B cell (primary cell): ENCODE measurements at regions not wholly inside any gene's neighbourhood (a gene's known extent, or its start where the extent isn't known, plus 50 kb on each side); places are given as distances from the start of the nearest gene placed in this dataset.

ENCODE experiments used
- CTCF ChIP-seq: fragments of 200-600 bp; IDR thresholded peaks from one replicate; pipeline ENCODE4 v1.8.0; 2022; ENCODE audit warnings: antibody characterized with exemption, mild to moderate bottlenecking
- EZH2 ChIP-seq: IDR thresholded peaks from 2 replicates; pipeline ENCODE4 v1.6.1; 2012; ENCODE audit warnings: borderline replicate concordance, low read depth, mild to moderate bottlenecking, moderate library complexity, low read length; ENCODE audit not compliant: insufficient read depth, poor library complexity, severe bottlenecking

DNA sequence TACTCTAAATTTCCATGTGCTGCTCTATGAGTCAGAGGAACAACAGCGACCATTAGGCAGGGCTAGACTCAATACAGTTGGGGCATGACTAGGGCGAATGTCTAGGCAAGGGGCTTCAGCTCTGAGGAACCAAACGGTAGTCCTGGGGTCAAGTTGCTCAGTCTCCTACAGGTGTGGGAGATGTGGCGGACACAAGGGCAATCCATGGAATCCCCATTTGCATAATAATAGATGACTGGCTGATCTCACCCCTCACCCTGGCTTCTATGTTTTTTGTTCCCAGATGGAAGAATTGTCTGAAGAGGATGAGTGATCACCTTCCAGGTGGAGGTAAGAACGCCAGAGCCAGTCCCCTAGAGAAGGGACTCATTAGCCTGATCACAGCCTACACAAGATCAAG is 1048.2 kb upstream of the MIR17HG start:
- TF ChIP-seq CTCF, result no peak
- TF ChIP-seq EZH2, result no peak
